ENCODE measurements at regions not wholly inside any gene's neighbourhood (a gene's known extent, or its start where the extent isn't known, plus 50 kb on each side); places are given as distances from the start of the nearest gene placed in this dataset.

GRCh38 chr19:56960959-56961543 is 120.5 kb upstream of the PEG3 start:
- Histone ChIP-seq H3K27me3 (no peaks in the 10 kb centered on the region), H3K4me2 (no peak overlapping the region), H3K9me3 (replicated peaks in 1 of 11) (no peaks in the 10 kb centered on the region), H3K36me3 (no peaks in the 10 kb centered on the region), H3K4me1 (peaks cover 0 to 5% (median 0%) of the 10 kb centered on the region in 10 experiments; a peak in 4 of 20 replicates), H4K20me1 (no peaks in the 10 kb centered on the region), H3K4me3 (no peak overlapping the region), H3K9ac (no peak overlapping the region), H3K27ac (no peak overlapping the region)
- TF ChIP-seq Cebpa-rat (IDR thresholded peaks at IDR 0.05) = no peak

DNA sequence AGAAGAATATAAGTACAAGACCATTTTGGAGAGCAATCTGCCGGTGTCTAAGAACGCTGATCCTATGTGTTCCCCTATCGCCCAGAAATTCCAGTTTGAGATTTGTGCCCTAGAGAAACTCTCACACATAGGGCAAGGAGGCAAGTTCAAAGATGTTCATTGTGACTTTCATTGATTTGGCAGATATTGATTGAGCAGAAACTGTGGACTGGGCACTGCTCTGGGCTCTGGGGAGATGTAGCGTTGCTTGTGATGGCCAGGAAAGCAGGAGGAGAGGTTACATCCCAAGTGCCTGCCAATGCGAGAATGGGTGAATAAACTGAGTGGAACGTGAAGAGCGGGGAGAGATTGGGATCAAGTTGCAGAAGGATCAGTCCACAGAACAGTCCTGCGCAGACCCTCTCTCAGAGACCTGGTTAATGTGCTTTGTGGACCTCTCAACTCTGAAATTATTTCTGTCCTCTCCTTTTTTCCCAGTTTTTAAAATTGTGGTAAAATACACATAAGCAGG is 123.9 kb upstream of the PEG3 start:
- no peak overlapping the region for H3K4me3 ChIP-seq
- no peak for TF ChIP-seq Cebpa-rat (IDR thresholded peaks at IDR 0.05)
- peaks cover 0 to 12% (median 5%) of the 10 kb centered on the region in 10 experiments; a peak in 8 of 20 replicates for H3K4me1 ChIP-seq

GRCh38 chr19:56966225-56966696 is 125.7 kb upstream of the PEG3 start:
- Histone ChIP-seq H3K4me2 (0 out of 22 replicates have a peak overlapping the region, but pooled peaks of 1 of the 11 experiments have one; percentile 18), H3K27me3 (no peaks in the 10 kb centered on the region), H3K36me3 (no peaks in the 10 kb centered on the region), H4K20me1 (no peaks in the 10 kb centered on the region), H3K4me3 (no peak overlapping the region), H3K27ac (no peak overlapping the region), H3K9me3 (replicated peaks in 1 of 11) (no peaks in the 10 kb centered on the region), H3K9ac (no peak overlapping the region), H3K4me1 (peaks cover 0 to 12% (median 5%) of the 10 kb centered on the region in 10 experiments; a peak in 8 of 20 replicates)
- no peak for TF ChIP-seq Cebpa-rat (IDR thresholded peaks at IDR 0.05)

More for the DNA sequence above, 123.9 kb upstream of the PEG3 start:
- Histone ChIP-seq H3K27me3 (no peaks in the 10 kb centered on the region), H3K4me2 (no peak overlapping the region), H3K9me3 (replicated peaks in 1 of 11) (no peaks in the 10 kb centered on the region), H4K20me1 (no peaks in the 10 kb centered on the region), H3K9ac (no peak overlapping the region), H3K27ac (no peak overlapping the region), H3K36me3 (no peaks in the 10 kb centered on the region)

GRCh38 chr19:56966697-56967299 is 126.3 kb upstream of the PEG3 start:
- Histone ChIP-seq H3K4me3 (no peak overlapping the region), H3K9me3 (replicated peaks in 1 of 11) (no peaks in the 10 kb centered on the region), H3K4me2 (no peak overlapping the region), H3K27me3 (no peaks in the 10 kb centered on the region), H3K27ac (no peak overlapping the region), H4K20me1 (no peaks in the 10 kb centered on the region), H3K4me1 (peaks cover 0 to 12% (median 5%) of the 10 kb centered on the region in 10 experiments; a peak in 8 of 20 replicates), H3K9ac (no peak overlapping the region), H3K36me3 (no peaks in the 10 kb centered on the region)
- TF ChIP-seq Cebpa-rat (IDR thresholded peaks at IDR 0.05) = no peak

DNA sequence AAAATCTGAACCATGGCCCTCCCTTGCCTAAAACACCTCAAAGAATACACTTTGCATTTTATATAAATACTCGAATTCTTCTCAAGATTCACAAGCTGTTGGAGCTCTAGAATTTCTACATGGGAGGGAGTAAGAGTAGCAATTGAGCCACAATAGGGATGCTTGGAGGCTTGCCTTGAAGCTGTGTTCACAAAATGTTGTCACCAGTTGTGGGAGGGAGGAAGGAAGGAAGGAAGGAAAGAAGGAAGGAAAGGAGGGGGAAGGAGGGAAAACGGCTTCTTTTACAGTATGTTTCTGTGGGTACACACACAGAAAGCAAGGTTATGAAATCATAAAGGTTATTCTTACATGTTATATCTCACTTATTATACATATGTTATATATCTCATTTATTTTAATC is 128.6 kb upstream of the PEG3 start:
- H3K27me3 ChIP-seq = no peaks in the 10 kb centered on the region
- H3K9ac ChIP-seq = no peak overlapping the region
- H3K36me3 ChIP-seq = no peaks in the 10 kb centered on the region
- peak overlapping the region in 7 of 11 experiments; percentile 22 to 55 (median 35); a peak in 9 of 22 replicates for H3K4me2 ChIP-seq
- H4K20me1 ChIP-seq = no peaks in the 10 kb centered on the region
- H3K4me1 ChIP-seq = peaks cover 0 to 12% (median 5%) of the 10 kb centered on the region in 10 experiments; a peak in 8 of 20 replicates
- no peak overlapping the region for H3K4me3 ChIP-seq
- no peak overlapping the region for H3K27ac ChIP-seq
- TF ChIP-seq Cebpa-rat (IDR thresholded peaks at IDR 0.05) = no peak
- no peaks in the 10 kb centered on the region for H3K9me3 ChIP-seq (replicated peaks in 1 of 11)

- TF ChIP-seq Cebpa-rat (IDR thresholded peaks at IDR 0.05) = no peak
Observed at GRCh38 chr19:56969759-56970178, 129.2 kb upstream of the PEG3 start.

DNA sequence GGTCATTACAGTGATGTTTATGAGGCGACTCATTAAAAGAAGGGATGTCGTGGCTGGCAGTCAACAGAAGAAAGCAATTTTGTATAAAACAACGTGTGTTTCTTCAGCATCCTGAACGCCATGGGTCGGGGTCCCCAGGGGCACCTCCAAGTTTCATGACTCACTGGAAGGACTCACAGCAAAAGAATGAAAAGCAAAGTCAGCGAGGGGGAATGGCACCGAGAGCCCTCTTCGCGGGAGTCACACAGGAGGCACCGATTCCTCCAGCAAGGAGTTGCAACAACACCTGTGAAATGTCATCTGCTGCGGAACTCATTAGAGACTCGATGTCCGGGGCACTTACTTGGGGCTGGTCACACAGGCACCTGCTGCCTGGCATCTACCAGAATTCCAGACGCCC is 130.7 kb upstream of the PEG3 start:
- no peak overlapping the region for H3K27ac ChIP-seq
- no peaks in the 10 kb centered on the region for H3K36me3 ChIP-seq
- peaks cover 0 to 9% (median 5%) of the 10 kb centered on the region in 10 experiments; a peak in 8 of 20 replicates for H3K4me1 ChIP-seq
- no peaks in the 10 kb centered on the region for H3K9me3 ChIP-seq (replicated peaks in 1 of 11)
- no peaks in the 10 kb centered on the region for H3K27me3 ChIP-seq
- TF ChIP-seq Cebpa-rat (IDR thresholded peaks at IDR 0.05) = no peak
- H4K20me1 ChIP-seq = no peaks in the 10 kb centered on the region
- no peak overlapping the region for H3K4me3 ChIP-seq
- no peak overlapping the region for H3K9ac ChIP-seq
- H3K4me2 ChIP-seq = no peak overlapping the region

More at GRCh38 chr19:56969759-56970178, 129.2 kb upstream of the PEG3 start:
- Histone ChIP-seq H3K9me3 (replicated peaks in 1 of 11) (no peaks in the 10 kb centered on the region), H3K4me2 (no peak overlapping the region), H3K36me3 (no peaks in the 10 kb centered on the region), H3K27me3 (no peaks in the 10 kb centered on the region), H3K4me3 (no peak overlapping the region), H3K27ac (no peak overlapping the region), H4K20me1 (no peaks in the 10 kb centered on the region), H3K9ac (no peak overlapping the region), H3K4me1 (peaks cover 0 to 12% (median 5%) of the 10 kb centered on the region in 10 experiments; a peak in 8 of 20 replicates)

- H3K4me1 ChIP-seq = peaks cover 0 to 7% (median 5%) of the 10 kb centered on the region in 10 experiments; a peak in 6 of 20 replicates
- no peaks in the 10 kb centered on the region for H3K27me3 ChIP-seq
- no peak for TF ChIP-seq Cebpa-rat (IDR thresholded peaks at IDR 0.05)
- no peak overlapping the region for H3K4me2 ChIP-seq
- H4K20me1 ChIP-seq = no peaks in the 10 kb centered on the region
- no peaks in the 10 kb centered on the region for H3K9me3 ChIP-seq (replicated peaks in 1 of 11)
- H3K9ac ChIP-seq = no peak overlapping the region
- H3K4me3 ChIP-seq = no peak overlapping the region
- no peak overlapping the region for H3K27ac ChIP-seq
- no peaks in the 10 kb centered on the region for H3K36me3 ChIP-seq
Observed at GRCh38 chr19:56972291-56972841, 131.8 kb upstream of the PEG3 start.

- Histone ChIP-seq H3K4me1 (peaks cover 0 to 5% (median 3%) of the 10 kb centered on the region in 10 experiments; a peak in 6 of 20 replicates), H3K4me3 (no peak overlapping the region), H3K4me2 (no peak overlapping the region), H3K27me3 (no peaks in the 10 kb centered on the region), H3K27ac (no peak overlapping the region), H3K36me3 (no peaks in the 10 kb centered on the region), H4K20me1 (no peaks in the 10 kb centered on the region), H3K9ac (no peak overlapping the region), H3K9me3 (replicated peaks in 1 of 11) (no peaks in the 10 kb centered on the region)
- TF ChIP-seq Cebpa-rat (IDR thresholded peaks at IDR 0.05) = no peak
Observed at GRCh38 chr19:56973713-56974555, 133.4 kb upstream of the PEG3 start.

Data from BLaER1 treated with 17β-estradiol and CSF1 and Interleukin-3, amounts not matched to agents 10 nM and 100 nM (cell line).